Neural progenitor cell (in vitro differentiated cells): ENCODE measurements at regions not wholly inside any gene's neighbourhood (a gene's known extent, or its start where the extent isn't known, plus 50 kb on each side); places are given as distances from the start of the nearest gene placed in this dataset.

Experiments used
- CTCF ChIP-seq: fragments of 200-600 bp; sonication (generic); IDR thresholded peaks from 2 replicates; pipeline ENCODE4 v1.5.1; 2017; ENCODE audit warnings: antibody characterized with exemption, mild to moderate bottlenecking
- EZH2 ChIP-seq: fragments of 200-600 bp; sonication (generic); IDR thresholded peaks from 2 replicates; pipeline ENCODE4 v1.6.1; 2017; ENCODE audit warnings: antibody characterized with exemption, mild to moderate bottlenecking, moderate library complexity
- EZH2phosphoT487 ChIP-seq: fragments of 200-600 bp; sonication (generic); IDR thresholded peaks from 2 replicates; pipeline ENCODE4 v1.6.1; 2017; ENCODE audit warnings: antibody characterized with exemption

- TF ChIP-seq CTCF (no peak), EZH2 (no peak), EZH2phosphoT487 (no peak)
These were observed 52.3 kb upstream of the SIM2 start for GRCh38 chr21:36646645-36647044.
